ENCODE measurements at regions not wholly inside any gene's neighbourhood (a gene's known extent, or its start where the extent isn't known, plus 50 kb on each side); places are given as distances from the start of the nearest gene placed in this dataset.

- TF ChIP-seq EZH2 (IDR thresholded peaks at IDR 0.05; ENCODE audit: insufficient read depth, poor library complexity, severe bottlenecking) (no peak), EZH2phosphoT487 (IDR thresholded peaks at IDR 0.05; ENCODE audit: insufficient read depth, low read depth) (no peak)
These were observed 155.4 kb upstream of the SVIL start for GRCh38 chr10:29790207-29790606.

Data from GM23248 (cell line).